GM12878 (cell line): ENCODE measurements at regions not wholly inside any gene's neighbourhood (a gene's known extent, or its start where the extent isn't known, plus 50 kb on each side); places are given as distances from the start of the nearest gene placed in this dataset.

Source experiments
- ATAC-seq: fragments of 200-7000 bp; cut with Tn5 transposase; 3 replicates; pipeline ENCODE4 v1.9.1; 2020; ENCODE audit warnings: mild to moderate bottlenecking, moderate library complexity
- BruUV-seq: library from RNA; stranded (reverse); fragments of 400-500 nt; replicated peaks from 2 replicates; lab custom pipeline; 2021; lab: Mats Ljungman, UMichigan
- CTCF ChIA-PET: fragments of 300-600 bp; sonication (Branson Sonifier 250); formaldehyde crosslinking; extraction: SDS; loops from one replicate; lab custom pipeline; 2021; ENCODE audit warnings: inconsistent platforms; lab: Yijun Ruan, JAX
- POLR2A ChIA-PET: fragments of 350-600 bp; formaldehyde crosslinking; extraction: SDS; loops from one replicate; lab custom pipeline; 2021; ENCODE audit warnings: inconsistent platforms; lab: Charles Lee
- RAD21 ChIA-PET: fragments of 300-600 bp; sonication (Branson Sonifier 250); formaldehyde crosslinking; loops from one replicate; lab custom pipeline; 2023; ENCODE audit warnings: antibody characterized with exemption; ENCODE audit not compliant: unreplicated experiment; lab: Charles Lee
- SMC1A ChIA-PET: fragments of 300-600 bp; sonication (Branson Sonifier 250); formaldehyde crosslinking; loops from one replicate; lab custom pipeline; 2023; ENCODE audit not compliant: unreplicated experiment, uncharacterized antibody; lab: Charles Lee
- DNase-seq: peaks from one replicate; pipeline ENCODE4 v3.0.0-alpha.2; 2011; ENCODE audit warnings: low read depth, low spot score
- FAIRE-seq: peaks from 3 replicates; lab custom pipeline; 2011; peaks lifted over from hg19 to GRCh38; lab: Jason Lieb, UNC
- H2AFZ ChIP-seq: 2 replicates; pipeline ENCODE4 v1.6.0; 2011; ENCODE audit warnings: low read depth, low read length, control low read depth; ENCODE audit not compliant: control insufficient read depth
- H3K27ac ChIP-seq: 2 replicates; pipeline ENCODE4 v1.5.1; 2011; ENCODE audit warnings: control low read depth; ENCODE audit not compliant: control insufficient read depth, insufficient read depth
- H3K27me3 ChIP-seq, 2 experiments: replicated peaks in 1 of 2; 2 replicates each; pipeline versions ENCODE4 v1.6.0 to v1.6.1; 2011; ENCODE audit warnings: low read length in 1 of 2; ENCODE audit not compliant: control insufficient read depth in 2 of 2, insufficient read depth in 2 of 2
- H3K36me3 ChIP-seq, 2 experiments: 2 replicates each; pipeline ENCODE4 v1.5.1; 2011; ENCODE audit warnings: low read length in 1 of 2; ENCODE audit not compliant: control insufficient read depth in 2 of 2, insufficient read depth in 2 of 2
- H3K4me1 ChIP-seq: 2 replicates; pipeline ENCODE4 v1.6.1; 2011; ENCODE audit warnings: mild to moderate bottlenecking, low read length, moderate library complexity, mixed read lengths; ENCODE audit not compliant: control insufficient read depth, insufficient read depth
- H3K4me2 ChIP-seq: 2 replicates; pipeline ENCODE4 v1.6.0; 2011; ENCODE audit warnings: control low read depth; ENCODE audit not compliant: control insufficient read depth, insufficient read depth
- H3K4me3 ChIP-seq: fragments of 200-600 bp; sonication (generic); 2 replicates; pipeline ENCODE4 v1.5.1; 2016
- H3K79me2 ChIP-seq: 2 replicates; pipeline ENCODE4 v1.6.0; 2011; ENCODE audit warnings: low read length; ENCODE audit not compliant: control insufficient read depth, insufficient read depth
- H3K9ac ChIP-seq: 2 replicates; pipeline ENCODE4 v1.8.0; 2011; ENCODE audit warnings: low read length, control low read depth, mixed read lengths; ENCODE audit not compliant: control insufficient read depth, insufficient read depth
- H3K9me3 ChIP-seq: replicated peaks from 3 replicates; pipeline ENCODE4 v1.5.1; 2011; ENCODE audit warnings: mild to moderate bottlenecking, low read length; ENCODE audit not compliant: control insufficient read depth, insufficient read depth
- H4K20me1 ChIP-seq: 2 replicates; pipeline ENCODE4 v1.6.0; 2011; ENCODE audit not compliant: control insufficient read depth, insufficient read depth
- CHD2 ChIP-seq: IDR thresholded peaks from 2 replicates; pipeline ENCODE4 v1.6.1; 2011; ENCODE audit warnings: low read depth, low read length, improper control_type of control experiment, borderline replicate concordance
- CHD4 ChIP-seq: fragments of 200-600 bp; sonication (generic); IDR thresholded peaks from 2 replicates; pipeline ENCODE4 v1.6.1; 2016; ENCODE audit warnings: mild to moderate bottlenecking
- FOXM1 ChIP-seq: IDR thresholded peaks from 2 replicates; pipeline ENCODE4 v1.6.1; 2012; ENCODE audit warnings: low read depth, mild to moderate bottlenecking, inconsistent platforms, low read length, moderate library complexity
- KAT2A ChIP-seq: conservative IDR thresholded peaks from 2 replicates; pipeline ENCODE4 v1.6.1; 2011; ENCODE audit warnings: low read depth, low read length; ENCODE audit not compliant: control insufficient read depth
- MTA2 ChIP-seq: fragments of 450-650 bp; IDR thresholded peaks from 2 replicates; pipeline ENCODE4 v1.6.1; 2016; ENCODE audit warnings: low read depth, mild to moderate bottlenecking, moderate library complexity
- NBN ChIP-seq: fragments of 450-650 bp; IDR thresholded peaks from 2 replicates; pipeline ENCODE4 v1.6.1; 2016
- NR2C2 ChIP-seq: IDR thresholded peaks from 2 replicates; pipeline ENCODE4 v1.6.1; 2011; ENCODE audit warnings: borderline replicate concordance, low read depth; ENCODE audit not compliant: control insufficient read depth, insufficient read length
- STAT1 ChIP-seq: fragments of 450-650 bp; conservative IDR thresholded peaks from 2 replicates; pipeline ENCODE4 v1.6.1; 2014; ENCODE audit warnings: antibody characterized with exemption, mild to moderate bottlenecking
- STAT3 ChIP-seq: IDR thresholded peaks from 2 replicates; pipeline ENCODE4 v1.6.1; 2011; ENCODE audit warnings: low read depth, low read length, improper control_type of control experiment
- ZBED1 ChIP-seq: IDR thresholded peaks from 2 replicates; pipeline ENCODE4 v1.6.1; 2016; ENCODE audit warnings: borderline replicate concordance
- ZSCAN29 ChIP-seq: fragments of 450-650 bp; IDR thresholded peaks from 2 replicates; pipeline ENCODE4 v1.6.1; 2017; ENCODE audit warnings: mild to moderate bottlenecking, moderate library complexity
- WGBS: methylation state at CpG from one replicate; pipeline ENCODE4 v1.1.6; 2016; ENCODE audit warnings: low lambda C conversion rate; ENCODE audit not compliant: insufficient replicate concordance, insufficient coverage; ENCODE audit errors: missing lambda C conversion rate; 5-methylcytosine and 5-hydroxymethylcytosine counted together
- in situ Hi-C: fragments of 300-500 bp; cut with MboI; formaldehyde crosslinking; loops from 9 replicates; pipeline ENCODE4 v1.14.3; 2018; ENCODE audit warnings: mixed read lengths
- intact Hi-C: fragments of 100-400 bp; cut with micrococcal nuclease; formaldehyde crosslinking; loops from one replicate; pipeline ENCODE4 v1.14.2; 2022; ENCODE audit not compliant: unreplicated experiment
- TF ChIP-seq, protein P1 (sequence below): fragments of 450-650 bp; formaldehyde crosslinking; IDR thresholded peaks from 2 replicates; pipeline ENCODE4 v1.4.0; 2022; ENCODE audit warnings: mild to moderate bottlenecking, moderate library complexity
- TF ChIP-seq, protein P2 (sequence below): fragments of 150-350 bp; IDR thresholded peaks from 2 replicates; pipeline ENCODE4 v1.6.1; 2014; ENCODE audit warnings: mild to moderate bottlenecking, low read depth, low read length

DNA sequence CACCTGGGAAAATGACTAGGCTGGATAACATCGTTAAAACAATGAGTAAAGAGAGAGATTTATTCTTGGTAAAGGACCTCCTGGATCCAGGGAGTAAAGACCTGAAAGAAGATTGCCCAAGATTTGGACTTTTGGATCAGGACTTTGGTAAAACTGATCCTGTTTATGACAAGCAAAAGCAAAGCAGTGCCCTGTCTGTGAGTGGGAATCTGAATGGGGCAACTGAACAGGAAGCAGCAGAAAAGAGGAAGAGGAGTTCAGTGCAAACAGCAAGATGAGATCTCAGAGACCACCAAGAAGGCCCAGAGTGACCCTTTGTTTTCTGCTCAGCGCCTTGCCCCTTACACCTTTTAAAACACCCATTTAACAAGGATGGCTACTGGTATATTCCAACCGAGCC is 122.0 kb downstream of the VPREB1 start:
- H3K9ac ChIP-seq = no peak overlapping the region
- ChIA-PET SMC1A (no interaction called here), RAD21 (no interaction called here), POLR2A (no interaction called here), CTCF (interaction anchor here (0.8 kb wide), 1 partner anchor 210 kb away, joined by 4 read pairs; no protein-coding TSS in a partner anchor)
- WGBS = 2% methylated on average over 3 of the region's 3 CpGs
- no peak for TF ChIP-seq MTA2
- no peak for TF ChIP-seq STAT3
- no peak for TF ChIP-seq FOXM1
- no peak for TF ChIP-seq CHD4
- TF ChIP-seq STAT1 = no peak
- no peak for TF ChIP-seq KAT2A
- BruUV-seq = no TSS peak
- intact Hi-C loops = no loop called here
- in situ Hi-C loops = no loop called here
- DNase-seq (no peak), ATAC-seq (no peak), FAIRE-seq (no peak)
- H3K4me2 ChIP-seq = no peak overlapping the region
- no peaks in the 10 kb centered on the region for H3K36me3 ChIP-seq
- H4K20me1 ChIP-seq = no peaks in the 10 kb centered on the region
- H3K79me2 ChIP-seq = no peaks in the 10 kb centered on the region
- peaks cover 4% of the 10 kb centered on the region; the same call in 1 of the 2 replicates for H3K4me1 ChIP-seq
- H2AFZ ChIP-seq = no peak overlapping the region
- no peak overlapping the region for H3K27ac ChIP-seq
- no peaks in the 10 kb centered on the region for H3K27me3 ChIP-seq
- no peak overlapping the region for H3K4me3 ChIP-seq
- no peaks in the 10 kb centered on the region for H3K9me3 ChIP-seq

DNA sequence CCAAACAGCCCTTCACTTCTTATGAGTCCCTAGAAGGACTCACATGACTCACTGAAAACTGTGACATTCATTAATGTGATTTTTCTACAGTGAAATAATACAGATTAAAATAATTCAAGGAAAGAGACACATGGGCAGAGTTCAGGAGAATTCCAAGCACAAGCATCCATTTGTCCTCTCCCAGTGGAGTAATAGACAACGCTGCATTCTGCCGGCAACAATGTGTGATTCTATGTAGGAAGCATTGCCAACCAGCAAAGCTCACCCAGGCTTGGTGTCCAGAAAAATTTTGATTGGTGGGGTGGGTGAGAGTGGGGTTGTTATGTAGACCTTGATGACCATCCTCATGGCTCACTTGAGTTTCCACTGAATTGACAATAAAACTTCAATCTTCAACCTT is 123.9 kb downstream of the VPREB1 start:
- intact Hi-C loops (no loop called here), in situ Hi-C loops (no loop called here)
- FAIRE-seq (no peak), ATAC-seq (no peak), DNase-seq (no peak)
- BruUV-seq = no TSS peak
- Histone ChIP-seq H4K20me1 (no peaks in the 10 kb centered on the region), H3K36me3 (no peaks in the 10 kb centered on the region), H3K9me3 (no peaks in the 10 kb centered on the region), H3K4me3 (no peak overlapping the region), H2AFZ (no peak overlapping the region), H3K4me1 (peaks cover 4% of the 10 kb centered on the region; the same call in 1 of the 2 replicates), H3K9ac (no peak overlapping the region), H3K27ac (no peak overlapping the region), H3K79me2 (no peaks in the 10 kb centered on the region), H3K27me3 (no peaks in the 10 kb centered on the region), H3K4me2 (no peak overlapping the region)
- ChIA-PET RAD21 (no interaction called here), CTCF (interaction anchor here (1.0 to 2.0 kb wide), 5 partner anchors 10 to 25 kb away, joined by 3 to 7 read pairs (median 3); no protein-coding TSS in a partner anchor), SMC1A (interaction anchor here (1.4 kb wide), 1 partner anchor 95 kb away, joined by 3 read pairs; no protein-coding TSS in a partner anchor), POLR2A (no interaction called here)
- WGBS = 94% methylated on average over 2 of the region's 2 CpGs
- TF ChIP-seq ZSCAN29 = no peak
- TF ChIP-seq, protein P1, sequence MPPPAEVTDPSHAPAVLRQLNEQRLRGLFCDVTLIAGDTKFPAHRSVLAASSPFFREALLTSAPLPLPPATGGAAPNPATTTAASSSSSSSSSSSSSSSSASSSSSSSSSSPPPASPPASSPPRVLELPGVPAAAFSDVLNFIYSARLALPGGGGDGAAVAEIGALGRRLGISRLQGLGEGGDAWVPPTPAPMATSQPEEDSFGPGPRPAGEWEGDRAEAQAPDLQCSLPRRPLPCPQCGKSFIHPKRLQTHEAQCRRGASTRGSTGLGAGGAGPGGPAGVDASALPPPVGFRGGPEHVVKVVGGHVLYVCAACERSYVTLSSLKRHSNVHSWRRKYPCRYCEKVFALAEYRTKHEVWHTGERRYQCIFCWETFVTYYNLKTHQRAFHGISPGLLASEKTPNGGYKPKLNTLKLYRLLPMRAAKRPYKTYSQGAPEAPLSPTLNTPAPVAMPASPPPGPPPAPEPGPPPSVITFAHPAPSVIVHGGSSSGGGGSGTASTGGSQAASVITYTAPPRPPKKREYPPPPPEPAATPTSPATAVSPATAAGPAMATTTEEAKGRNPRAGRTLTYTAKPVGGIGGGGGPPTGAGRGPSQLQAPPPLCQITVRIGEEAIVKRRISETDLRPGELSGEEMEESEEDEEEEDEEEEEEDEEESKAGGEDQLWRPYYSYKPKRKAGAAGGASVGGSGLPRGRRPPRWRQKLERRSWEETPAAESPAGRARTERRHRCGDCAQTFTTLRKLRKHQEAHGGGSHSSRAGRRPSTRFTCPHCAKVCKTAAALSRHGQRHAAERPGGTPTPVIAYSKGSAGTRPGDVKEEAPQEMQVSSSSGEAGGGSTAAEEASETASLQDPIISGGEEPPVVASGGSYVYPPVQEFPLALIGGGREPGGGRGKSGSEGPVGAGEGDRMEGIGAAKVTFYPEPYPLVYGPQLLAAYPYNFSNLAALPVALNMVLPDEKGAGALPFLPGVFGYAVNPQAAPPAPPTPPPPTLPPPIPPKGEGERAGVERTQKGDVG (CRISPR knock-in tag) = no peak
- TF ChIP-seq ZBED1 = no peak
- TF ChIP-seq CHD2 = no peak
- TF ChIP-seq, protein P2, sequence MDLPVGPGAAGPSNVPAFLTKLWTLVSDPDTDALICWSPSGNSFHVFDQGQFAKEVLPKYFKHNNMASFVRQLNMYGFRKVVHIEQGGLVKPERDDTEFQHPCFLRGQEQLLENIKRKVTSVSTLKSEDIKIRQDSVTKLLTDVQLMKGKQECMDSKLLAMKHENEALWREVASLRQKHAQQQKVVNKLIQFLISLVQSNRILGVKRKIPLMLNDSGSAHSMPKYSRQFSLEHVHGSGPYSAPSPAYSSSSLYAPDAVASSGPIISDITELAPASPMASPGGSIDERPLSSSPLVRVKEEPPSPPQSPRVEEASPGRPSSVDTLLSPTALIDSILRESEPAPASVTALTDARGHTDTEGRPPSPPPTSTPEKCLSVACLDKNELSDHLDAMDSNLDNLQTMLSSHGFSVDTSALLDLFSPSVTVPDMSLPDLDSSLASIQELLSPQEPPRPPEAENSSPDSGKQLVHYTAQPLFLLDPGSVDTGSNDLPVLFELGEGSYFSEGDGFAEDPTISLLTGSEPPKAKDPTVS = no peak
- TF ChIP-seq NBN = no peak
- no peak for TF ChIP-seq NR2C2
- no peak for TF ChIP-seq STAT3
